IMR-90 (cell line): ENCODE measurements at regions not wholly inside any gene's neighbourhood (a gene's known extent, or its start where the extent isn't known, plus 50 kb on each side); places are given as distances from the start of the nearest gene placed in this dataset.

ENCODE experiments used
- ATAC-seq: fragments of 200-7000 bp; cut with Tn5 transposase; 2 replicates; pipeline ENCODE4 v1.9.1; 2020; ENCODE audit warnings: low read depth, mild to moderate bottlenecking, moderate library complexity
- BruUV-seq: library from RNA; stranded (reverse); fragments of 400-500 nt; replicated peaks from 2 replicates; lab custom pipeline; 2021; lab: Mats Ljungman, UMichigan
- CTCF ChIA-PET: fragments of 300-600 bp; formaldehyde crosslinking; extraction: SDS; loops from one replicate; lab custom pipeline; 2021; ENCODE audit warnings: antibody characterized with exemption; lab: Yijun Ruan, JAX
- POLR2A ChIA-PET: fragments of 300-600 bp; sonication (Branson Sonifier 250); formaldehyde crosslinking; loops from one replicate; lab custom pipeline; 2022; ENCODE audit warnings: antibody characterized with exemption; ENCODE audit not compliant: unreplicated experiment; lab: Charles Lee
- DNase-seq: peaks from one replicate; pipeline ENCODE4 v3.0.0; 2013
- H2AFZ ChIP-seq: replicated peaks from 2 replicates; pipeline ENCODE3; 2013; ENCODE audit warnings: low read length, mild to moderate bottlenecking; ENCODE audit not compliant: poor library complexity
- H2AK5ac ChIP-seq: 2 replicates; pipeline ENCODE4 v1.6.1; 2013; ENCODE audit warnings: low read depth, low read length, inconsistent platforms
- H2AK9ac ChIP-seq: replicated peaks from 2 replicates; pipeline ENCODE3; 2013; ENCODE audit warnings: mild to moderate bottlenecking, low read depth, low read length, moderate library complexity; ENCODE audit not compliant: poor library complexity
- H2BK120ac ChIP-seq: 2 replicates; pipeline ENCODE4 v1.6.1; 2013; ENCODE audit warnings: low read depth, low read length, inconsistent platforms
- H2BK15ac ChIP-seq: 3 replicates; pipeline ENCODE4 v1.6.1; 2013; ENCODE audit warnings: low read depth, low read length, inconsistent platforms
- H2BK20ac ChIP-seq: 2 replicates; pipeline ENCODE4 v1.6.1; 2013; ENCODE audit warnings: low read depth, mild to moderate bottlenecking, inconsistent platforms, low read length, moderate library complexity
- H2BK5ac ChIP-seq: 2 replicates; pipeline ENCODE4 v1.6.1; 2013; ENCODE audit warnings: mild to moderate bottlenecking, low read depth, low read length, inconsistent platforms; ENCODE audit not compliant: poor library complexity, severe bottlenecking
- H3K14ac ChIP-seq: replicated peaks from 2 replicates; pipeline ENCODE4 v1.6.1; 2013; ENCODE audit warnings: low read depth, low read length, inconsistent platforms
- H3K18ac ChIP-seq: 2 replicates; pipeline ENCODE4 v1.6.1; 2013; ENCODE audit warnings: low read depth, low read length, control low read depth
- H3K23ac ChIP-seq: 2 replicates; pipeline ENCODE4 v1.6.1; 2013; ENCODE audit warnings: low read depth, low read length, inconsistent platforms
- H3K27ac ChIP-seq: 2 replicates; pipeline ENCODE4 v1.5.1; 2013; ENCODE audit warnings: mild to moderate bottlenecking, control low read depth, low read length; ENCODE audit not compliant: insufficient read depth
- H3K27me3 ChIP-seq: 2 replicates; pipeline ENCODE4 v1.6.1; 2013; ENCODE audit warnings: low read length; ENCODE audit not compliant: control insufficient read depth, insufficient read depth
- H3K36me3 ChIP-seq: 2 replicates; pipeline ENCODE4 v1.6.1; 2013; ENCODE audit warnings: low read length, mixed read lengths; ENCODE audit not compliant: control insufficient read depth, insufficient read depth
- H3K4ac ChIP-seq: 2 replicates; pipeline ENCODE4 v1.6.1; 2013; ENCODE audit warnings: low read depth, low read length, inconsistent platforms
- H3K4me1 ChIP-seq: 2 replicates; pipeline ENCODE4 v1.6.1; 2013; ENCODE audit warnings: low read length, mixed read lengths; ENCODE audit not compliant: control insufficient read depth, insufficient read depth
- H3K4me2 ChIP-seq: 2 replicates; pipeline ENCODE4 v1.6.1; 2013; ENCODE audit warnings: low read depth, mild to moderate bottlenecking, control low read depth, low read length, moderate library complexity
- H3K4me3 ChIP-seq: 2 replicates; pipeline ENCODE4 v1.5.1; 2013; ENCODE audit warnings: low read depth, mild to moderate bottlenecking, control low read depth, low read length, moderate library complexity; ENCODE audit not compliant: insufficient read depth
- H3K56ac ChIP-seq: 2 replicates; pipeline ENCODE4 v1.6.1; 2013; ENCODE audit warnings: low read length, inconsistent platforms; ENCODE audit not compliant: insufficient read depth; ENCODE audit errors: extremely low read depth
- H3K79me1 ChIP-seq, 2 experiments: 2 replicates each; pipeline ENCODE4 v1.6.1; 2013; ENCODE audit warnings: low read length in 2 of 2, inconsistent platforms in 1 of 2, low read depth in 1 of 2
- H3K9ac ChIP-seq: 2 replicates; pipeline ENCODE4 v1.6.1; 2013; ENCODE audit warnings: low read depth, low read length, control low read depth
- H3K9me1 ChIP-seq: 2 replicates; pipeline ENCODE4 v1.6.1; 2013; ENCODE audit warnings: low read length, inconsistent platforms; ENCODE audit not compliant: insufficient read depth
- H3K9me3 ChIP-seq: 2 replicates; pipeline ENCODE4 v1.6.1; 2013; ENCODE audit warnings: low read length; ENCODE audit not compliant: control insufficient read depth, insufficient read depth
- H4K20me1 ChIP-seq: 2 replicates; pipeline ENCODE4 v1.6.1; 2013; ENCODE audit warnings: low read length, inconsistent platforms; ENCODE audit not compliant: insufficient read depth
- H4K5ac ChIP-seq: 2 replicates; pipeline ENCODE4 v1.6.1; 2013; ENCODE audit warnings: mild to moderate bottlenecking, low read depth, low read length, control low read depth
- H4K8ac ChIP-seq, 2 experiments: 2 replicates each; pipeline ENCODE4 v1.6.1; 2013; ENCODE audit warnings: low read depth in 2 of 2, low read length in 2 of 2, control low read depth in 1 of 2, inconsistent platforms in 1 of 2
- H4K91ac ChIP-seq: 2 replicates; pipeline ENCODE4 v1.6.1; 2013; ENCODE audit warnings: low read depth, low read length, inconsistent platforms; ENCODE audit not compliant: insufficient read depth
- CEBPB ChIP-seq: IDR thresholded peaks from 2 replicates; pipeline ENCODE4 v1.6.1; 2012; ENCODE audit warnings: low read depth, low read length, improper control_type of control experiment
- CHD1 ChIP-seq: IDR thresholded peaks from 2 replicates; pipeline ENCODE4 v1.6.1; 2012; ENCODE audit warnings: low read depth, low read length, improper control_type of control experiment
- FOS ChIP-seq: fragments of 150-350 bp; IDR thresholded peaks from 2 replicates; pipeline ENCODE4 v1.6.1; 2016; ENCODE audit warnings: low read depth, low read length
- MAFK ChIP-seq: IDR thresholded peaks from 2 replicates; pipeline ENCODE4 v1.6.1; 2012; ENCODE audit warnings: low read depth, low read length, improper control_type of control experiment
- MAZ ChIP-seq: IDR thresholded peaks from 2 replicates; pipeline ENCODE4 v1.6.1; 2012; ENCODE audit warnings: low read depth, mild to moderate bottlenecking, low read length, improper control_type of control experiment, moderate library complexity, borderline replicate concordance
- NFE2L2 ChIP-seq: fragments of 150-350 bp; IDR thresholded peaks from 2 replicates; pipeline ENCODE4 v1.6.1; 2016; ENCODE audit warnings: low read depth, mild to moderate bottlenecking, low read length
- POLR2A ChIP-seq: IDR thresholded peaks from 2 replicates; pipeline ENCODE4 v1.6.1; 2012; ENCODE audit warnings: mild to moderate bottlenecking, low read depth, low read length
- RAD21 ChIP-seq: IDR thresholded peaks from 2 replicates; pipeline ENCODE4 v1.6.1; 2012; ENCODE audit warnings: low read length, improper control_type of control experiment
- RCOR1 ChIP-seq: IDR thresholded peaks from 2 replicates; pipeline ENCODE4 v1.6.1; 2012; ENCODE audit warnings: mild to moderate bottlenecking, low read length, improper control_type of control experiment; ENCODE audit not compliant: insufficient replicate concordance
- RFX5 ChIP-seq: IDR thresholded peaks from 2 replicates; pipeline ENCODE4 v1.8.0; 2012; ENCODE audit warnings: low read depth, mild to moderate bottlenecking, low read length, moderate library complexity
- SMC3 ChIP-seq: fragments of 150-350 bp; IDR thresholded peaks from 2 replicates; pipeline ENCODE4 v1.6.1; 2016; ENCODE audit warnings: low read depth, mild to moderate bottlenecking, antibody characterized with exemption, low read length, moderate library complexity
- WGBS, 2 experiments: methylation state at CpG; one replicate each; pipeline versions ENCODE4 v1.1.5 to v1.1.7; 2013; ENCODE audit warnings: missing lambda C conversion rate in 2 of 2; ENCODE audit not compliant: insufficient read length in 1 of 2; ENCODE audit errors: extremely low coverage in 2 of 2; 5-methylcytosine and 5-hydroxymethylcytosine counted together
- dilution Hi-C: fragments of 300-500 bp; cut with HindIII; formaldehyde crosslinking; loops from one replicate; pipeline ENCODE4 v1.14.3; 2018; ENCODE audit warnings: low sequenced_read_pairs; ENCODE audit not compliant: unreplicated experiment
- in situ Hi-C: fragments of 300-500 bp; cut with MboI; formaldehyde crosslinking; loops from 3 replicates; pipeline ENCODE4 v1.14.3; 2019; ENCODE audit warnings: low sequenced_read_pairs, inconsistent platforms, mixed read lengths
- intact Hi-C: fragments of 100-400 bp; cut with micrococcal nuclease; formaldehyde crosslinking; loops from 2 replicates; pipeline ENCODE4 v1.10.0; 2022
- TF ChIP-seq, protein P1 (sequence below): fragments of 150-350 bp; IDR thresholded peaks from 2 replicates; pipeline ENCODE4 v1.6.1; 2016; ENCODE audit warnings: low read depth, mild to moderate bottlenecking, low read length, moderate library complexity, borderline replicate concordance
- TF ChIP-seq, protein P2 (sequence below): conservative IDR thresholded peaks from 2 replicates; pipeline ENCODE4 v1.5.1; 2012; ENCODE audit warnings: mild to moderate bottlenecking, low read depth, low read length, improper control_type of control experiment

- no peak overlapping the region for H4K5ac ChIP-seq
Measured at GRCh38 chr7:91644256-91644655, 236.2 kb downstream of the MTERF1 start.

More at GRCh38 chr7:91644256-91644655, 236.2 kb downstream of the MTERF1 start:
- H3K4me2 ChIP-seq, result no peak overlapping the region
- H3K14ac ChIP-seq, result no peak overlapping the region
- in situ Hi-C loops, result no loop called here
- H4K91ac ChIP-seq, result no peak overlapping the region
- POLR2A ChIA-PET, result no interaction called here
- intact Hi-C loops, result no loop called here
- H3K9ac ChIP-seq, result no peak overlapping the region
- H3K27me3 ChIP-seq, result no peaks in the 10 kb centered on the region
- ATAC-seq (no peak), DNase-seq (no peak)
- H4K8ac ChIP-seq, result no peak overlapping the region
- H3K23ac ChIP-seq, result no peak overlapping the region
- no peaks in the 10 kb centered on the region for H3K4me1 ChIP-seq
- H4K20me1 ChIP-seq, result no peaks in the 10 kb centered on the region
- TF ChIP-seq RAD21, result no peak
- no peak for TF ChIP-seq RFX5
- no peak for TF ChIP-seq CHD1
- TF ChIP-seq, protein P1, sequence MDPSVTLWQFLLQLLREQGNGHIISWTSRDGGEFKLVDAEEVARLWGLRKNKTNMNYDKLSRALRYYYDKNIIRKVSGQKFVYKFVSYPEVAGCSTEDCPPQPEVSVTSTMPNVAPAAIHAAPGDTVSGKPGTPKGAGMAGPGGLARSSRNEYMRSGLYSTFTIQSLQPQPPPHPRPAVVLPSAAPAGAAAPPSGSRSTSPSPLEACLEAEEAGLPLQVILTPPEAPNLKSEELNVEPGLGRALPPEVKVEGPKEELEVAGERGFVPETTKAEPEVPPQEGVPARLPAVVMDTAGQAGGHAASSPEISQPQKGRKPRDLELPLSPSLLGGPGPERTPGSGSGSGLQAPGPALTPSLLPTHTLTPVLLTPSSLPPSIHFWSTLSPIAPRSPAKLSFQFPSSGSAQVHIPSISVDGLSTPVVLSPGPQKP, result no peak
- no peak for TF ChIP-seq NFE2L2
- no peak for TF ChIP-seq FOS
- TF ChIP-seq RCOR1, result no peak
- no peak for TF ChIP-seq CEBPB
- no peak for TF ChIP-seq MAZ
- TF ChIP-seq POLR2A, result no peak
- no peak for TF ChIP-seq SMC3
- TF ChIP-seq MAFK, result no peak
- TF ChIP-seq, protein P2, sequence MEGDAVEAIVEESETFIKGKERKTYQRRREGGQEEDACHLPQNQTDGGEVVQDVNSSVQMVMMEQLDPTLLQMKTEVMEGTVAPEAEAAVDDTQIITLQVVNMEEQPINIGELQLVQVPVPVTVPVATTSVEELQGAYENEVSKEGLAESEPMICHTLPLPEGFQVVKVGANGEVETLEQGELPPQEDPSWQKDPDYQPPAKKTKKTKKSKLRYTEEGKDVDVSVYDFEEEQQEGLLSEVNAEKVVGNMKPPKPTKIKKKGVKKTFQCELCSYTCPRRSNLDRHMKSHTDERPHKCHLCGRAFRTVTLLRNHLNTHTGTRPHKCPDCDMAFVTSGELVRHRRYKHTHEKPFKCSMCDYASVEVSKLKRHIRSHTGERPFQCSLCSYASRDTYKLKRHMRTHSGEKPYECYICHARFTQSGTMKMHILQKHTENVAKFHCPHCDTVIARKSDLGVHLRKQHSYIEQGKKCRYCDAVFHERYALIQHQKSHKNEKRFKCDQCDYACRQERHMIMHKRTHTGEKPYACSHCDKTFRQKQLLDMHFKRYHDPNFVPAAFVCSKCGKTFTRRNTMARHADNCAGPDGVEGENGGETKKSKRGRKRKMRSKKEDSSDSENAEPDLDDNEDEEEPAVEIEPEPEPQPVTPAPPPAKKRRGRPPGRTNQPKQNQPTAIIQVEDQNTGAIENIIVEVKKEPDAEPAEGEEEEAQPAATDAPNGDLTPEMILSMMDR, result no peak
- no peak overlapping the region for H3K4me3 ChIP-seq
- H3K56ac ChIP-seq, result no peak overlapping the region
- H2BK20ac ChIP-seq, result no peak overlapping the region
- no peak overlapping the region for H3K18ac ChIP-seq
- no peaks in the 10 kb centered on the region for H3K9me3 ChIP-seq
- H3K36me3 ChIP-seq, result no peaks in the 10 kb centered on the region
- no TSS peak for BruUV-seq
- H2BK5ac ChIP-seq, result no peak overlapping the region
- no peaks in the 10 kb centered on the region for H3K9me1 ChIP-seq
- no peak overlapping the region for H2AK9ac ChIP-seq
- CTCF ChIA-PET, result no interaction called here
- H2AK5ac ChIP-seq, result no peak overlapping the region
- no peak overlapping the region for H2AFZ ChIP-seq
- H3K27ac ChIP-seq, result no peak overlapping the region
- dilution Hi-C loops, result no loop called here
- no peak overlapping the region for H2BK120ac ChIP-seq
- no peak overlapping the region for H3K4ac ChIP-seq
- no peaks in the 10 kb centered on the region for H3K79me1 ChIP-seq
- H2BK15ac ChIP-seq, result no peak overlapping the region
- WGBS, 2 experiments, result no CpG with 5 or more reads among the region's 4 CpGs
